Neural cell (in vitro differentiated cells): ENCODE measurements at regions not wholly inside any gene's neighbourhood (a gene's known extent, or its start where the extent isn't known, plus 50 kb on each side); places are given as distances from the start of the nearest gene placed in this dataset.

Experiments used
- H2AFZ ChIP-seq: fragments of 200-600, 300-800 bp; sonication (generic), shearing (Covaris generic); 2 replicates; pipeline ENCODE4 v1.6.0; 2014; ENCODE audit warnings: low read depth, mild to moderate bottlenecking, antibody characterized with exemption, low read length, moderate library complexity
- H3F3A ChIP-seq: fragments of 200-600 bp; shearing (Covaris generic); 2 replicates; pipeline ENCODE4 v1.6.1; 2016; ENCODE audit warnings: mild to moderate bottlenecking, moderate library complexity, mixed read lengths, antibody characterized with exemption, low read length; ENCODE audit not compliant: insufficient read depth, poor library complexity, severe bottlenecking
- H3K27ac ChIP-seq: fragments of 200-600, 300-800 bp; sonication (generic), shearing (Covaris generic); 2 replicates; pipeline ENCODE4 v1.5.1; 2014; ENCODE audit warnings: mild to moderate bottlenecking, low read length, moderate library complexity
- H3K27me3 ChIP-seq: fragments of 300-800, 200-600 bp; sonication (generic), shearing (Covaris generic); 2 replicates; pipeline ENCODE4 v1.6.0; 2014; ENCODE audit warnings: mild to moderate bottlenecking, low read depth, low read length, moderate library complexity; ENCODE audit not compliant: insufficient read depth
- H3K36me3 ChIP-seq: fragments of 300-800, 200-600 bp; sonication (generic), shearing (Covaris generic); 2 replicates; pipeline ENCODE4 v1.5.1; 2014; ENCODE audit warnings: mild to moderate bottlenecking, antibody characterized with exemption, low read length, moderate library complexity; ENCODE audit not compliant: insufficient read depth
- H3K4me2 ChIP-seq: fragments of 300-800, 200-600 bp; sonication (generic), shearing (Covaris generic); 2 replicates; pipeline ENCODE4 v1.6.0; 2014; ENCODE audit warnings: mild to moderate bottlenecking, low read length
- H3K4me3 ChIP-seq: fragments of 300-800, 200-600 bp; sonication (generic), shearing (Covaris generic); 2 replicates; pipeline ENCODE4 v1.5.1; 2014; ENCODE audit warnings: mild to moderate bottlenecking, low read length, moderate library complexity
- H3K79me2 ChIP-seq: fragments of 200-600 bp; shearing (Covaris generic); replicated peaks from 2 replicates; pipeline ENCODE4 v1.6.0; 2014; ENCODE audit warnings: mild to moderate bottlenecking, low read length, moderate library complexity; ENCODE audit not compliant: insufficient read depth
- H3K9ac ChIP-seq: fragments of 300-800, 200-600 bp; sonication (generic), shearing (Covaris generic); 2 replicates; pipeline ENCODE4 v1.6.1; 2016; ENCODE audit warnings: mild to moderate bottlenecking, low read length, mixed read lengths
- H3K9me2 ChIP-seq: fragments of 200-600 bp; shearing (Covaris generic); 2 replicates; pipeline ENCODE4 v1.6.1; 2016; ENCODE audit warnings: mild to moderate bottlenecking, low read length, mixed read lengths; ENCODE audit not compliant: insufficient read depth
- H3K9me3 ChIP-seq: fragments of 200-600, 300-800 bp; sonication (generic), shearing (Covaris generic); 2 replicates; pipeline ENCODE4 v1.6.1; 2016; ENCODE audit warnings: mild to moderate bottlenecking, mixed run types, low read length, moderate library complexity, mixed read lengths
- H4K20me1 ChIP-seq: fragments of 200-600 bp; shearing (Covaris generic); 2 replicates; pipeline ENCODE4 v1.6.1; 2016; ENCODE audit warnings: mild to moderate bottlenecking, mixed run types; ENCODE audit not compliant: insufficient read depth
- CTCF ChIP-seq: fragments of 450-650 bp; IDR thresholded peaks from 2 replicates; pipeline ENCODE4 v1.5.1; 2014; ENCODE audit warnings: antibody characterized with exemption, mild to moderate bottlenecking, moderate library complexity; ENCODE audit not compliant: poor library complexity, severe bottlenecking
- EP300 ChIP-seq: fragments of 450-650 bp; conservative IDR thresholded peaks from 2 replicates; pipeline ENCODE4 v1.6.1; 2014; ENCODE audit warnings: antibody characterized with exemption, mild to moderate bottlenecking, moderate library complexity; ENCODE audit not compliant: poor library complexity, severe bottlenecking
- EZH2 ChIP-seq: fragments of 200-600, 300-800 bp; shearing (Covaris generic), sonication (generic); IDR thresholded peaks from 2 replicates; pipeline ENCODE4 v1.6.1; 2014; ENCODE audit warnings: antibody characterized with exemption, low read length, borderline replicate concordance, mild to moderate bottlenecking; ENCODE audit not compliant: insufficient read depth, poor library complexity, severe bottlenecking
- MXI1 ChIP-seq: fragments of 450-650 bp; conservative IDR thresholded peaks from 2 replicates; pipeline ENCODE4 v1.6.1; 2014; ENCODE audit warnings: antibody characterized with exemption, mild to moderate bottlenecking; ENCODE audit not compliant: poor library complexity, severe bottlenecking
- POLR2AphosphoS5 ChIP-seq: IDR thresholded peaks from 2 replicates; pipeline ENCODE4 v1.6.1; 2012
- RAD21 ChIP-seq: fragments of 450-650 bp; conservative IDR thresholded peaks from 2 replicates; pipeline ENCODE4 v1.6.1; 2014; ENCODE audit warnings: antibody characterized with exemption, mild to moderate bottlenecking, moderate library complexity
- REST ChIP-seq: IDR thresholded peaks from 2 replicates; pipeline ENCODE4 v1.6.1; 2012; ENCODE audit warnings: borderline replicate concordance
- SMC3 ChIP-seq: fragments of 450-650 bp; conservative IDR thresholded peaks from 2 replicates; pipeline ENCODE4 v1.6.1; 2014; ENCODE audit warnings: antibody characterized with exemption, mild to moderate bottlenecking, moderate library complexity; ENCODE audit not compliant: poor library complexity
- TAF1 ChIP-seq: IDR thresholded peaks from 2 replicates; pipeline ENCODE4 v1.6.1; 2012; ENCODE audit warnings: low read depth

- no peak for TF ChIP-seq RAD21
- no peak for TF ChIP-seq EP300
- no peak for TF ChIP-seq TAF1
- no peak for TF ChIP-seq CTCF
- TF ChIP-seq REST, result no peak
- no peak for TF ChIP-seq EZH2
- no peak for TF ChIP-seq POLR2AphosphoS5
- TF ChIP-seq MXI1, result no peak
- TF ChIP-seq SMC3, result no peak
Observed at GRCh38 chr2:186103276-186103675, 364.7 kb downstream of the FSIP2 start.

GRCh38 chr2:186105016-186105724 is 366.6 kb downstream of the FSIP2 start:
- Histone ChIP-seq H4K20me1 (no peaks in the 10 kb centered on the region), H3K4me2 (no peak overlapping the region), H2AFZ (no peak overlapping the region), H3K27me3 (no peaks in the 10 kb centered on the region), H3K9me2 (no peaks in the 10 kb centered on the region), H3F3A (no peaks in the 10 kb centered on the region), H3K4me3 (no peak overlapping the region), H3K36me3 (no peaks in the 10 kb centered on the region), H3K9ac (no peak overlapping the region), H3K27ac (no peak overlapping the region), H3K9me3 (no peaks in the 10 kb centered on the region), H3K79me2 (no peaks in the 10 kb centered on the region)
- no peak for TF ChIP-seq MXI1
- no peak for TF ChIP-seq SMC3
- TF ChIP-seq EZH2, result no peak
- TF ChIP-seq RAD21, result no peak
- no peak for TF ChIP-seq TAF1
- no peak for TF ChIP-seq EP300
- no peak for TF ChIP-seq CTCF
- TF ChIP-seq REST, result no peak
- no peak for TF ChIP-seq POLR2AphosphoS5

More at GRCh38 chr2:186103276-186103675, 364.7 kb downstream of the FSIP2 start:
- H4K20me1 ChIP-seq, result no peaks in the 10 kb centered on the region
- H3K27ac ChIP-seq, result no peak overlapping the region
- no peaks in the 10 kb centered on the region for H3K79me2 ChIP-seq
- no peak overlapping the region for H3K9ac ChIP-seq
- H3K4me2 ChIP-seq, result no peak overlapping the region
- no peaks in the 10 kb centered on the region for H3K9me3 ChIP-seq
- H3K4me3 ChIP-seq, result no peak overlapping the region
- no peaks in the 10 kb centered on the region for H3K9me2 ChIP-seq
- H3K36me3 ChIP-seq, result no peaks in the 10 kb centered on the region
- no peaks in the 10 kb centered on the region for H3F3A ChIP-seq
- no peak overlapping the region for H2AFZ ChIP-seq
- no peaks in the 10 kb centered on the region for H3K27me3 ChIP-seq
